ENCODE measurements at regions not wholly inside any gene's neighbourhood (a gene's known extent, or its start where the extent isn't known, plus 50 kb on each side); places are given as distances from the start of the nearest gene placed in this dataset.

- DNase-seq: no peak
These were observed 379.3 kb downstream of the SOX11 start for GRCh38 chr2:6071519-6071918.

DNA sequence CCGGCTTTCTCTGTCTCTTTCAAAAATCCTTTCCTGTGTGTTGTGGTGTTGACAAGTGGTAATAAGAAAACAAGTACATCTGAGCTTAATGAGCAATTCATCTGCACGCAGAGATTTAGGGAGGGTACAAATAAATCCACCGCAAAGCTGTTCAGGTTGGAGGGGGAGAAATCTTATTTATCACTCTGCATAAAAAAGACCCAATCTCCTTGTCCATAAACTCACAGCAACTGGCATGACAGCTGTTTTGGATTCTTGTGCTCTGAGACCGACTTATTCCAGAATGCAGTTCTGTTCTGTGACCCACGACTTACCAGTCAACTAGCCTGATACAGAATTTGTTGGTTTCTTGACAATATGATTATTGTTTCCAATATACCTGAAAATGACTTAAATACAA lies 380.1 kb downstream of the SOX11 start:
- DNase-seq: no peak

DNA sequence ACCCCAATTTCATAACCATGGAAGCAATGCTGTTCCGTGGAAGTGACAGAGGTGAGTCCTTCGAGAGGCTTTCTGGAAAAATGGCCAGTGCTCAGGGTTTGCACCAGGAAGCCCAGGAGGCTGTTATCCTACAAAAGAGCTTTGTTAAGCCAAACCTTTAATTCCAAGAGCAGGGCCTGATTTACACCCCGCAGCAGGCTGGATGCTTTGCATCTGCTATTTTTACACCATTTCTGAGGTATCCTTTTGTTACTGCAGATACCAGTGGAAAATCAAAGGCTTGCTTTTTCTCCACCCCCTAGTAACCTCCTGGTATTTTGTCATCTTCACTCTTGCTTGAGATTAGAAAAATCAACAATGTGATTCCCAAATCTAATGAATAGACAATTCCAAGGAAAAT lies 380.6 kb downstream of the SOX11 start:
- DNase-seq: no peak

DNA sequence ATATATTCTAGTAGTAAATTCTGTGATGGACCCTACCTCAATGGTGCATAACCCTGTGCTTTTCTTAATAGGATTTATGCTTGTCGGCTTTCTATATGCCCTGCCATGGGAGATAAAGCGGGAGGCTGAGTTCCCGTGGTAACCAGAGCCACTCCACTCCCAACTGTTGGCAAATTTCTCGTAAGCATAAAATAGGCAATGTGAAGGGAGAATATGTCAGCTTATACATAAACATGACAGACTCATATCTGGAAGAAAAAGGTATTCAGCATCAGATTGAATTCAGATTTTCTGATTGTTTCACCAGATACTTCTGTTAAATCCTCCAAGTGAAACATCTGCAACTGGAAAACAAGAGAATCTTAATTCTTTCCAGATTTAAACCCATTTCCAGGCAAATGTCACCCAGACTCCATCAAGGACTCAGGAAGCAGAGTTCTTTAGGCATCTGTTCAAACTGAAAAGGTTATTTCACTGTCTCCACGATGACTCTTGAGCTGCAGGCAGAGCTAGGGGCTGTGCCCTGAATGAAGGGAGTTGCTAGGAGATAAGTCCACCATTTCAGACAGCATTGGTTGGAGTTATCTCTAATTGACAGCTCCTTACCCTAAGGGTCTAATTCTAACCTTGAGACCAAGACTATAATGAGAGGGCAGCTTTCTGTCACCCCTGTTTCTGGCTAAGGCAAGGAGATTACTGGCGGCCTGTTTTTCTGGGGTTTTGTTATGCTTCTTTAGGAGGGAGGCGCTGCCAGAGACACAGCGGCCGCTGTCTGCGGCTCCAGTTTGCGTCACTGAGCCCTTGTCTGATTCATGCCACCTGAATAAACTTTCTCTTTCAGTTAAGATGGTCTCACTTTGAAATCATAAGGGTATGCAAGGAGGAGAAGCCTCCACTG lies 381.3 kb downstream of the SOX11 start:
- DNase-seq: no peak

DNA sequence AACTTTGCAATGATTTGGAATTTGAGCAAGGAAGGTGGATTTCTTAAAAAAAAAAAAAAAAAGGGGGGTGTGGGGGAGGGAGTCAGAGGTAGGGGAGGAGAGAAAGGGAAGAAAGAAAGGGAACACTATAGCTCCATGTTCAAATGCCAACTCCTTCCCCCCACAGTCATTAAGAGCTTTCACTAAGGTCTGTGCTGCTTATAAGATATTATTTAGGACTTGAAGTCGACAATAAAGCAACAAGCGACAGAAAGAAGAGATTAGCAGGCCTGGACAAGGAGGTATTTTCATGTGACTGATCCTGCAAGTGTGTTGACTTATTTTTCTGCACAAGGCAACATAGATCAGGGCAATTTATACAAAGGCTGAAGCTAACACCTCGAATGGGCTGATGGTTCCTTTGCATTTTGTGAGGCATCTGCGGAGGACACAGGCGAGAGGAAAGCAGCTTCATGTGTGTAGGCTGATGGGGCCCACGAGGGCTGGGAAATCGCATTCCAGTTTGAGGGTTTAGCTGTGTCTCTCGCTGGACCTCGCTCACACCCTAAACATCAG lies 382.0 kb downstream of the SOX11 start:
- DNase-seq: no peak

DNA sequence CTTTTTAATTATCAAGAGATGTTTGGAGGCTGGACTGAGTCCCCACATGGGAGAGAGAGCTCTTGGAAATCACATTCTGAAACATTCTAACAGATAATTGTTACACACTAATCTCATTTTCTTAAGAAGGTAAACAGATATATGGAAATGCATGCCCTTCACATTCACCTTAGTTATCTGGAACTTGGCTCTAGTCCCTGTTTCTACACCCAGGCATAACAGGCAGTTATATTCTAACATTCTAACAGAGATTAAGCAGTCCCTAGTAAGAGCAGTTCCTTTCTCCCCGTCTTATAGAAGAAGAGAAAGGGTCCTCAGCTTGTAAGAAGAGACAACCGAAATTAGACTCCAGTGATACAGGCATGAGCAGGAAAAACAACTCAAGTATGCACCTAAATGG lies 385.4 kb downstream of the SOX11 start:
- no peak for DNase-seq

DNA sequence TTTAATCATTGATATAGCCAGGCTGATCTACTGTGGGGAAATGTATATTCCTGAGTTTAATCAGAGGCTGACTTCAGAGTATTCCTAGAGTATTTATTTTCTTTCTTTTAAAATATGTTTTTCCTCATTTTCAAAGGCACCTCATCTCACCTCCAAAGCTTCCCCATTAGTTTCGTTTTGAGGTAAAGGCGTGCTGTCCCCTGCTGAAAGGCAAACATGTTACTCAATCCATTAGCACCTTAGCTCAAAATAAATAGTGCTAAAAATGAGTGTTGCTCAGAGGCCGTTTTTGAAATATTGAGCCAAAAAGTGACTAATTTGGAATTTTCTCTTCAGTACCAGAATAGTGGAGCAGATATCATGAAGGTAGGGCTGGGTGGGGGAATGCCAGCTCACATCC lies 386.2 kb downstream of the SOX11 start:
- no peak for DNase-seq

GRCh38 chr2:6079405-6079804 lies 387.2 kb downstream of the SOX11 start:
- no peak for DNase-seq

GRCh38 chr2:6080932-6081753 lies 389.0 kb downstream of the SOX11 start:
- DNase-seq: no peak

DNA sequence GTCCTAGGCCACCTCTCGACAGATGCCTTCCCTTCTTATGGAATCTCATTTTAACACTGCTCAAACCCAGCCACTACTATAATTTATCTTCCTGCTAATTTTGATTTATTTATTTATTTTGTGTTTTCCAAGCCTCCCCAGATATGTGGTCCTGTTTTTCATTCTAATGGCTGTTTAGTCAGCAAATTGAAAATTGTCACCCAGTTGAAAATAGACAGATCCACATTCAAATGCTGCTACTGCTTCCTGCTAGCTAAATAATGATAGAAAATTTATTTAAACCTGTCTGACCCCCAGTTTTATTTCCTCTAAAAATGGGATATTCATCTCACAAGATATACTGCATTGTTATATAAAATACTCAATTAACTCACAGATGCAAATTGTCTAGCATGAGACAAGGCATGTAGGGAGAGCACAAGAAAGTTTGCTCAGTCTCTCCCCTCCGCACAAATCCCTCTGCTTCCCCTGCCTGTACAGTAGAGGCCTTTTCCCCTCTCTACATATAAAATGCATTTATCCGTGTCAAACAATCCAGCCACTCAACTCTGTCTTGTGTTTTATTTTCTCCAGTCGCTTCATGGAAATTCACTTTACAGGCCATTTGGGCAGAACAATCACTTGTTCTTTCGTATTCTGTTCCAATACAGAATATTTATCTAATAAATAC lies 389.9 kb downstream of the SOX11 start:
- DNase-seq: no peak

DNA sequence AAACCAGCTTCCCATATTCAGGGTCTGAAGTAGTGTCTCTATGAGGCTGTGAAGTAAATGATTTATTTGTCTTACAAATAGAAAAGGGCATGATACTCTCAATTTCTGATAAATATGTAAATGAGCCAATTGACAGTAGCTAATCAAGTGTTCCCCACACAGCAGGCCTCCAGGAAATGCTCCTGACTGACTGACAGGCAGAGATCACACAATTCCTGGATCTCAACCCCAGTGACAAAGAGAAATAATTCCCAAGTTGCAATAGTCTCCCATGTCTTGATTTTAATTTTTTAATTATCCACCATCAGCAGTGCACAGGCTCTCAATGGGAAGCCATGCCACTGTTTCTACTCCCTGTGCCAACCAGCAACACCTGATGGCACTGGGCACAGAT lies 390.4 kb downstream of the SOX11 start:
- DNase-seq: no peak

DNA sequence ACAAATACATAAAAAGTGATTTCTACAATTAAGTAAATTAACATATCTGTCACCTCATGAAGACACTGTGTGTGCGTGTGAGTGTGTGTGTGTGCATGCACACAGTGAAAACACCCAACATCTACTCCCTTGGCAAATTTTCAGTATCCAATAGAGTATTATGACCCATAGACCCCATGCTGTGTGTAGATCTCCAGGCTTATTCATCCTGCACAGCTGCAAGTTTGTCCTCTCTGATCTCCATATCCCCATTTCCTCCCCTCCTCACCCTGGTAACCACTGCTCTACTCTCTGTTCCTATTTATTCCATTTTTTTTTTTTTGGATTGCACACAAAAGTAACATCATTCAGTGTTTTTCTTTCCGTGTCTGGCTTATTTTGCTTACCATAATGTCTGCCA lies 391.0 kb downstream of the SOX11 start:
- no peak for DNase-seq

- no peak for DNase-seq
These were observed 397.3 kb downstream of the SOX11 start for GRCh38 chr2:6089474-6089873.

DNA sequence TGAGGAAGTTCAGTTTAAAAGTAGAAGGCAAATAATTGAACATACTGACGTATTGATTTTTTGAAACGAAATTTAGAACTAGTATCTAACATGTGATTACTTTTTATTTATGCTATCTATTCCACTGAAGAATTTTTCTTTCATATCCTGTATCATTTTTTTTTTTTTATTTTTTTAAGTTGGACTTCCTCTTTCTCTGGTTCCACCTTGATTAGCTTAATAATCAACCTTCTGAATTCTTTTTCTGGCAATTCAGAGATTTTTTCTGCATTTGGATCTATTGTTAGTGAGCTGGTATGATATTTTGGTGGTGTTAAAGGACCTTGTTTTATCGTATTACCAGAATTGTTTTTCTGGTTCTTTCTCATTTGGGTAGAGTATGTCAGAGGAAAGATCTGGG lies 411.2 kb downstream of the SOX11 start:
- DNase-seq: no peak

DNA sequence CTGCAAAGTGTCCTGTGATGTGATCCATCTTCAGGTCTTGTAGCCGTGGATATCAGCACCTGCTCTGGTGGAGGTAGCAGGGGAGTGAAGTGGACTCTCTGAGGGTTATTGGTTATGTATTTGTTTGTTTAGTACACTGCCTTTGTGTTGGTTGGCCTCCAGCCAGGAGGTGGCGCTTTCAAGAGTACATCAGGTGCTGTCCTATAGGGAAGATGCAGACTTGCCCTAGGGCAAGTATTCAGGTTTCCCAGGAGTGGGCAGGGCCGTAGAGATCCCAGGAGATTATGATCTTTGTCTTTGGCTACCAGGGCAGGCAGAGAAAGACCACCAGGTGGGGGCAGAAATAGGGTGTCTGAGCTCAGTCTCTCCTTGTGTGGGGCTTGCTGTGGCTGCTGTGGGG lies 411.8 kb downstream of the SOX11 start:
- no peak for DNase-seq

- no peak for DNase-seq
These were observed 415.1 kb downstream of the SOX11 start for GRCh38 chr2:6107290-6107689.

DNA sequence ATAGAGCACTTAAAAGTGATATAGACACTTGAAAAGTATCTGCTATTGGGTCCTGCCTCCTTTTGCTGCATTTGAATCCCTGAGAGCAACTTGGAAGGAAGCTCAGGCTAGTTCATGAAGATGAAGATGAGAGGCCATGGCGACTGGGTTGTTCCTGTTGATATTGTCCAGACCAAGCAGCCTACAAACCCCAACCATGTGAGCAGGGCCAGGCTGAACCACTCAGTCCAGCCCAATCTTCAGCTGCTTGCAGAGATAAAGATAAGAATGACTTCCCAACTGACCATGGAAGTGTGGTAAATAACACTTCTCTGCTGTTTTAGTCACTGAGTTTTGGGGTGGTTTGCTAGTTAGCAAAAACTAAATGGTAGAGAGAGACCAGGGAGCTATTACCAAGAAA lies 417.6 kb downstream of the SOX11 start:
- DNase-seq: no peak

GRCh38 chr2:6111781-6112261 lies 419.6 kb downstream of the SOX11 start:
- DNase-seq: no peak

DNA sequence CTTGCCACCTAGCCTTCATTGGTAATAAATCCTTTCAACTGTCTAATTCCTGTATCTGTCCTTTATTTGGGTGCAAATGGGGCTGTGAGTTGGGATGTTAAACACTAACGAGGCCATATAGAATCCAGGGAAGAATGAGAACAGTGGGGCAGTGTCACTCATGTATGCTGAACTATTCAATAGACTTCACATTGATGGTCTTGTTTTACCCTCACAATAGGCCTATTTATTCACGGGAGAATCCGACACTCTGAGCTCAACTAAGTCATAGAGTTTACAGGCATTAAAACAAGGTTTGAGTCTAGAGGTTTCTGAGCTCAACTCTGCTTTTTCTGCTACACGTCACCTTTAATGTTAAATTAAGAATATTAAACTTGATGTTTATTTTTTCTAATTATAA lies 421.6 kb downstream of the SOX11 start:
- no peak for DNase-seq

GRCh38 chr2:6127718-6128117 lies 435.5 kb downstream of the SOX11 start:
- no peak for DNase-seq

DNA sequence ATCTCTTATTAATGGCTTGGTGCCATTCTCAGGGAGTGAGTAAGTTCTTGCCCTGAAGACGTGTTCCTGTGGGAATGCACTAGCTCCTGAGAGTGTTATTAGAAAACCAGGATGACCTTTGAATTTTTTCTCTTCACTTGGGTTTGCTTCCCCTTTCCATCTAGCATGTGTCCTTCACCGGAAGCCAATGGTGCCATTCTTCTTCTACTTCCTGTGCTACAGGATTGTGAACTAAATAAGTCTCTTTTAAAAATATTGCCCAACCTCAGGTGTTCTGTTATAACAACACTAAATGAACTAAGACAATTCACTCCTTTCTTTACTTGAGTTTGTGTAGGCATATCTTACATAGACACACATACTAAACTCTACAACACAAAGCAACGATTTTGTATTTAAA lies 447.0 kb downstream of the SOX11 start:
- no peak for DNase-seq

- no peak for DNase-seq
These were observed 447.7 kb downstream of the SOX11 start for GRCh38 chr2:6139916-6140315.

DNA sequence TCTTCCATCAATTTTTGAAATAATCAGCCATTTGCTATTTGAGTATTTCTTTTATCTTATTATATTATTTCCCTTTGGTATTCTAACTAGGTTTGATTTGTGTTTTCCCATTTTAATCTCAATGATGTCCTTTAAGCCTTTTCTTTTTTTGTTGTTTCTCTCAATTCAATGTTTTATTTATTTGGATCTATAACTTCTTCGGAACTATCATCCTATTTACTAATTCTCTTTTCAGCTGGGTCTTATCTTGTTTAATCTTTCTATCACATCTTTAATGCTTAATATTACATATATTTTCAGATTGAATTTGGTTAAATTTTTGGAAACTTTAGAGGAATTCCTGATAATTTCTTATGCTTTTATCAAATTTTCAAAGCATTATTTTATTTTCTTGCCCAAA lies 448.3 kb downstream of the SOX11 start:
- DNase-seq: no peak
